Stimulated activated CD8-positive, alpha-beta memory T cell treated with anti-CD3 and anti-CD28 coated beads, Interleukin-7, amount 100 ng/mL, for 24 hours (primary cell): ENCODE measurements at regions not wholly inside any gene's neighbourhood (a gene's known extent, or its start where the extent isn't known, plus 50 kb on each side); places are given as distances from the start of the nearest gene placed in this dataset.

Experiments
- DNase-seq: peaks from one replicate; pipeline ENCODE4 v3.0.0-alpha.2; 2020; ENCODE audit warnings: low read depth

DNA sequence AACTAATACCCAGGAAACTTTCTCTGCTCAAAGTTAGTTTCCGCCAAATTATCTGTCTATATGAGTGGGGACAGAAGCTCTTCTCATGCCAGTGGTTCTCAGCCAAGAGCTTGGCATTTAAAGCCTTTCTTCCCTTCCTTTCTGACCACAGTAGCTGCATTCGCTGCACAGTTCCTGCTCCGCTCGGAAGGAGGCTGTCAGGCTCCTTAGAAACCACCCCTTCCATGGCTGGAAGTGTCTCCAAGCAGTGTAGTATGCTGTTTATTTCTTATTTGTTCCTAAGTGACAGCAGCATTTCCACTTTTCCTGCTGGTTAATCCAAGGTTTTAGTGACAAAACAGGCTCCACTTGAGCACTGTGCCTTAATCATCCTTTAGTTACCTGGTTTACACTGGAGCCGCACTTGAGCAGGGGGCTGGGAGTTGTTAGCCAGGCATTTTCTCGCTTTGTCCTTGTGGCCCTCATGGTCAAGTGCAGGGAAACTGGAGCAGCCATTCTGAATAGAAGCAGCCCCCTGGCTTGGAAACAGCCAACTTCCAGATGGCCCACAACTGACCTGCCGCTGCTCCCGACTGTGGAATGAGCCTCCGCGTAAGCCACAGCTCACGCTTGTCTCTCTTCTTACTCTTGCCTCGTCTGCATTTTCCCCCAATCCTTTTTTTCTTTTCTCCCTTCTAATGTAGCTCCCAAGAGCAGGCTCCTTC, 739.4 kb upstream of the TENM3 start:
- no peak for DNase-seq

DNA sequence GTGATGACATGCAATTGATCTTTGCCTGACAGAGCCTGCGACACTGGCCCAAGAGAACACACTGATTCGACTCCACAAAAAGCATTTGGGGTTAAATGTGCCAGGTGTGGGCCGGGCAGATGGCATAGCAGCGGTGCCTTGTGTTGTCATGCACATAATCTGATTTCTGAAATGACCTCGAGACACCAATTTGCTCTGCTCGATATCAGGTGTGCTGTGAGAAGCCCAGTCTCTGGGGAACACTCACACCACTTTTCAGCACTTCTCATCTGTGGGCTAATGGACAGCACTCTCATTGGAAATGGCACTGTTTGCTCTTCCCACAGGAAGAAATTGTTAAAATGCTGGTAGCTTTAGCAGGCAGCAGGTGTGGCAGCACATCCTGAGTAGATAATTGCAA, 738.3 kb upstream of the TENM3 start:
- DNase-seq: no peak

DNA sequence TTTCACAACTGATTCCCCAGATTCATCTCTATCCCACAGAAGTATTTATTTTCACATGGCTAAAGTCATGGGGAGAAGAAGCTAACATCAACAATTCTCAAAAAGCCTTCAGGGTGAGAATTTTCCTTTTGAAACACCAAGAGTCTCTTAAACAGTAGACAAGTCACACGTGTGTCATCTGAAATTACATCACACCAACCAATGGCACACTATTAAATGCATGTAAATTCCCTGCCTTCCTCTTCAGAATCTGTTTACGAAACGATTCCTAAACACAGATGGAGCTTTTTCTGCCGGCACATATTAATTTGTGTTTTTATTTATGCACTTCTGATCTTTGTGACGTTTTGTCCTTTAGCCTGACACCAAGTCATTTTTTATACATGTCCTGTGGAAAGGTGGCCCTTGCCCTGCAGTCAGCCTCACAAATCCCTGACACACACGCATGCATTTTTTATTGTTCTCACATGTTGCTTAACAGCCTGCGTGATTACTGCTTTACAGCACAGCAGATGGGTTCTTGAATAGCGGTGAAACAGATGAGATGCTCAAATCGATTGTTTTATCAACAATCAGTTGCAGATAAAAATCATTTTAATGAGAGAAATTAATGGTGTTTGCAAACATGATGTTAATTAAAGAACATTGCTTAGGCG, 735.9 kb upstream of the TENM3 start:
- DNase-seq: no peak

DNA sequence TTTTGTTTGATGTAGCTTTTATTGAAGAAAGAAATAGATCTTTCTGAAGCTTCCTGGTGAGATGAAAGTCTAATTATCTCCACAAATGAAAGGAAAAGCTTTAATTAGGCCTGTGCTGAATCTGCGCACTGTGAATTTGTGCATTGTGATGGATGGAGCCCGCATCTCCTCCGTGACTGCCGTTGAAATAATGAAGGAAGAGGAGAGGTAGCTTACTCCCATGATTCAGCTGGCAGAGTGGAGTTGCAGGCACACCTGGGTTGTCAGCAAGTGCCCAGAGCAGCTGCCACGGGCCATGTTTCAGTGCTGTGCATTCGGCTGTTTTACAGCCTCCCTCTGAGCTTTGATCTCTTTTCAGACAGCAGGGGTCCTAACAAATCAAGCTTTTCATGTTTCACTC, 735.3 kb upstream of the TENM3 start:
- DNase-seq: no peak

DNA sequence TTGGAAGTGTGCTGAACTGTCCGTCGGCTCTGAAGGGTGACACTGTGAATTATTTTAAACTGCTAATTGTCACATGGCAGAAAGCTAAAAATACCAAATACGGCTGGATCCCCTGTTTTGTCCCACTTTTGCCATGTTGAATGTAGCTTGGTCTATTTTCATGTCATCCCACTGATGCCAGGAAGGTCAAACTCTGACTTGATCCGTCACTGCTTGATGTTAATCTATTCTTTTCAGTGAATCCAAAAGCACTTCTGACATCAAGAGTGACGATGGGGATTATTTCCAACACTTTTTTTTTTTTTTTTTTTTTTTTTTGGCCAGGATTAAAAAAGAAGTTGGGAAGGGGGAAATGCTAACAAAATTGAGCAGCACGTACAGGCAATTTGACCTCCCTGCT, 734.6 kb upstream of the TENM3 start:
- DNase-seq: no peak

DNA sequence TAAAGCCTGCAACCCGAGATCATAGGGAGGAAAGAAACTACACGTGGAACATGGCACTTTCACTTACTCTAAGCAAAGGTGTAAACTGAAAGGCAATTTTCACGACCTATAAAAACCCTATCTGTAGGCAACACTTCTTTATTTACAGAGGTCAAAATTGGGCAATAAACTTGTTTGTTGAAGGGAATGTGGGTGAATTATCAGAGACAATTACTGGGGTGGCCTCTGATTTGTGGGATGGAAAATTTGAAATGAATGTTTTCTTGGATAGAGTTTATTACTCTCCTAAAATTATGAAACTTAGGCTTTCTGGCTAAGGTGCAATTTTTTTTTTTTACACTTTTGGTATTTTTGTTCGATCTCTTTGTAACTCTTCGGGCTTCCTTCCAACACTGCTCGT, 734.1 kb upstream of the TENM3 start:
- no peak for DNase-seq

DNA sequence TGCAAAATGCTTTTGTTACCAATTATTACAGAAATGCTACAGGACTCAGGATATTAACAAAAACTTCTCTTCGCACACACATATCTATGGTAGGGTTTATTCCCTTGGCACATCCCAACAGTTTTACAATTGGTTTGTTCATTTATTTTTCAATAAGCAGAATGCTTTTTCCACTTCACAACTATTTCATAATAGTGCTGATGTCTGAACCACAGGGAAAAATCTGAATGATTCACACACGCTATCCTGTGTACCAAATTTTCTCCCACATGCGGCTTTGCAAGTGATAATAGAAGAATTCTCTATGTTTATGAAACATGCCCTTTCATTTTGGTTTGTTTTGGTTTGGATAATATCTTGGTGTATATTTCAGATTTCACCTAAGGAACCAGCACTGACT, 725.7 kb upstream of the TENM3 start:
- DNase-seq: no peak

DNA sequence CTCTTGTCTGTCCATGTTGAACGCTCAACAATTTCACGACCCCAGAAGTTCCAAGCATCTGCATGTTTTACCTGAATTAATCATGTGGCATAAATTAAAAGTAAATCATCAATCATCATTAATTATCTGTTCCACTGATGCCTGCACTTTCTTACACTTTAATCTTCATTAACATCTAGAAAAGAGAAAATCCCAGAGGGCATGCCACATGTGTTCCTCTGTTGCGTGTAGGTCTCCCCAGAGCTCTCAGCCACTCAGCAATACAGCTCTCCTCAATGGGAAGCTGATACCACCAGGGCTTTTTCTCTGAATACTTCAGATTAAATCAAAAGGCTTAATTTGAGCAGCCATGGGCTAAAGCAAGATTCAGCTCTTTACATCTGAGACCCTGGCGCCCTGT, 722.4 kb upstream of the TENM3 start:
- no peak for DNase-seq

DNA sequence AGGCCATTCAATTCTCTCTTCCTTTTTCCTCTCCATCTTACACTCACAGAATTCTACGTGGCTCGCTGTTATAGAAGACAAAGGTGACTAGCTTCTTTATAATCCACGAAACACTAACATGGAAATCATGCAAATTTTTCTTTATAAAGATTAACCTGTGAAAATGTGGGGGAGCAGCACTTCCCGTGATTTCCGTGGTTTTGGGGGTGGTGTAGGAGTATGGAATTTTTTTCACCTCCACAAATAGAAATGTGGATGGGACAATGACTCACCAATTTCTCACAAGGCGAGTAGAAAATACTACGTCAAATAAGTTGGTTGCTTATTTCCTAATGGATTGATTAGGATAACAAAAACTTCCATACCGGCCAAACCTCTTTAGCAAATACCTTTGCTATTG, 719.2 kb upstream of the TENM3 start:
- DNase-seq: no peak

DNA sequence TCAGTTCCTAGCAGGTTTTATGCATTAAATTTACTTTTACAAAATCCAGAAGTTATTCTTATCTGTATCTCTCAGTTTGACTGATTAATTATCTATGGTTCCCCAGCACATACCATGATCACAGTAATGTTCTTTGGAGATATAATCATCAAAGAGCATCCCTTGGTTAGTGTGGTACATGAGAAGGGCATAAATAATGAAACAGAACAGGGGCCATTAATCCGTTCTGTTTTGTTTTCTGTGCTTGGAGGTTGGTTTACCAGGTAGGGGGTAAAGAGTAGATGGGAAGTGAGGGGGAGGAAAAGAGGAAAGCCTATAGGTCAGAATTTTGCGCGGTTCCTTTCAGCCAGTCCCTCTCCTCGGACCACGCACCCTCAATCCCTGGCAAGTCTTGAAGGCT, 718.7 kb upstream of the TENM3 start:
- DNase-seq: no peak

DNA sequence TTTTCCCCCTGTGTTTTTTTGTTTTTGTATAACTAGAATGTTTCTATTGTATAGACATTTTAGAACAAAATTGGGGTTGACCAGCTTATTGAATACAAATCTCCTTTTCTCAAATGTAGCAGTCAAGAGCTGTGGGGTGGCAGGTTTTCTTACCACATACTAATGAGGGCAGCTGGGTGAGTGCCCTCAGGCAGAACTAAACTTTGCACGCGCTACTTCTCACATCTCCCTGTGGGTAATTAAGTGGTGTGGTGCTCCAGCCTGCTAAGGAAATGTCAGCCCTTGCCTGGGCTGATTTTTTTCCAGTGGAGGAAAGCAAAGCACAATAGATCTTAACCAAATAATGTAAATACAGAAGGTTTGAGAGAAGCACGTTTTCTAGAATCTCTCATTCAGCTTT, 717.6 kb upstream of the TENM3 start:
- DNase-seq: no peak

DNA sequence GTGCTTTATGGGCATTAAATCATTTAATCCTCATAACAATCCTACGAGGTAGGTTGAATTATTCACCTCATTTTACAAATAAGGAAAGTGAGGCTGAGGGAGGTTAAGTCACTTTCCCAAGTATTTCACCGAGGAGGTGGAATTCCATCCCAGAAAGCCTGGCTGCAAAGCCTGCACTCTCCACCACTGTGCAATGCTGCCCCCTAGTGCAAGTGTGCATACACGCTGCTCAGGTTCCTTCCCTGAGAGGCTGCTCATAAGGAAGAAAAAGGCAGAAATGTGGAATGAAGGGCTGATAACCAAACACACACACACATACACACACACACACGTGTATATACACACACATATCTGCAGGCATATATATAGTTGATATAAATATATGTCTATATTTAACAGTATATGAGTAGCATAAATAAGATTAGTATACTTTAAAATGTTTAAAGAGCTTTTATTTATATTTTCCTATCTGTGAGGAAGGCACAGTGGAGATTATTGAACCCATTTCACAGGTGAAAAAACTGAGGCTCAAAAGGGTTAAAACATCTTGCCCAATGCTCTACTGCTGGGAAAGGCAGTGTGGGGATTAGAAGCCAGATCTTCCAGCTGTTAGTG, 714.5 kb upstream of the TENM3 start:
- DNase-seq: no peak

DNA sequence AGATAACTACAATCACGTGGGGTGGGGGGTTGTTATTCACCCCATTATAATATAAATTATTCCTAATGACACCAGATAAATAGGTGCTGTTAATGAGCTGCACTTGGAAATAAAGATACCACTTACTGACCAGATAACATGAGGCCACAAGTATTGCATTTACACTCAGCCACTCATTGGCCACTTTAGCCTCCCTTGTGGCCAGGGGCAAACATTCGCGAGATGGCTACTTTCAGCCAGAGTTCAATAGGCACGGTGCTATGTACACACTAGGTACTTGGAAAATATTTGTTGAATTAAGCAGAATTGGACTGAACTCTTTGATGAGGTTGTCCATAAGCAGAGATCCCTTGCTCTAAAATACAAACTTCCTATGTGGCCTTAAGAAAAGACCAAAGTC, 713.7 kb upstream of the TENM3 start:
- DNase-seq: no peak

DNA sequence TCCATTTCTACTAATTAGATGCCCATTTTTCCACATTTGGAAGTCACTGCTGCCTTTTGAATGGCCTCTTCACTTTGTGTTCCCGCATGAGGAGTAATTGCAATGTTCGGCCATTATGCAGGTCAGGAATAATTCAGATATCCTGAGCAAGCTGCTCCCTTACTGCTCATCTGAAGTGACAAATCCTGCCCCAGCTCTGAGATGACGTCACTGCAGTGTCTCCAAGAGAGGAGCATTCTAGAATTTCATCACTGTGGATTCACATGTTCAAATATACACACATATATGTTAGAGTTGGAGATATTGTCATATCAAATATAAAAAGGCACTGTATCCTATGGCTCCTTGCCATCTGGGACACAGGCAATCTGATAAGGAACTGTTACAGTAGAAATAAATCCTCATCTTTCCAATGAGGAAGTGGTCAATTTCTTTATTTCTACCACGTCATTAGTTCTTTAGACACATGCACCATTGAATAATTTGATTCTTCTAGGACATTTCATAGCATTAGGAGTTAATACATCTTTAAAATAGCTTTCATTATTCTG, 706.9 kb upstream of the TENM3 start:
- DNase-seq: no peak

DNA sequence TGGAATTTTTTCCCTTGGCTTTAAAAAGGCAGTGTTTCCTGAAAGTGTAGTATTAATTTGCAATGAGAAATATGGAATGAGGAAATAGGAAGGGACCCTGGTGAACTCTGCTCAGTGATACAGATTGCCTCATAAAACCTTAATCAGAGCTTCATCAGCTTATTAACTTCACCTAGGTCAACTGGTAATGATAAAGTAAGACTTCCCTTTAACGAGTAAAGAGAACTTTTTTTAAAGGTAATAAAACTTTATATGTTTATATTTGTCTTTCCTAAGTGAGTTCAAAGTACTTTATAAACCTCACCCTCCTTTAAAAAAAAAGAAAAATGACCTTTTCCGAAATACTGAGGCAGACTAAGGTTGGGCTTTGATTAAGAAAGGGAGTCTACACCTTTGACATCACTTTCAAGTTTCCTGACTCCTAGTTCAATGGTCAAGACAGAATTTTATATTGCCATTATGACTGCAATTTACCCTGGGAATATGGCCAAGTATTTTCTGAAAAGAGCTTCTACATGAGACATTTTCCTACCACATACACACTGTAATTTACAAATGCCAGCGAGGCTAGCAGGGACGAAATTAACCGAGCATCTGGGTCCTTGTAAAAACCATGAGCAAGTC, 706.3 kb upstream of the TENM3 start:
- DNase-seq: no peak

DNA sequence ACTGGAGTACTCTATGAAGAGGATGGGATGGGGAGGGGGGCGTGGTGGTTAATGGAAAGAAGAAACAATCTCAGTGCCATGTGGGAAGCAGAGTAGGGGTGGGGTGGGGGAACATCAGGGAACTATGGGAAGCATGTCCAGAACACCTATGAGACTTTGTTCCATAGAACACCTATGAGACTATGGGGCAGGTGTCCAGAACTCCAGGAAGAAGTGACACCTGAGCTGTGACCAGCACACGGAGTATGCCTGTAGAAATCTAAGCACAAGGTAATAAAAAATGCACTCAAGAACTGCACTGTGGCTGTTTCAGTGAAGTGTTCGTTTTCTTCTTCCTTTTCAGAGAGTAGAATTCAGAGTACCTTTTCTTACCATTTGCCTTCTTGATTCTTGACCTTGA, 704.8 kb upstream of the TENM3 start:
- DNase-seq: no peak

DNA sequence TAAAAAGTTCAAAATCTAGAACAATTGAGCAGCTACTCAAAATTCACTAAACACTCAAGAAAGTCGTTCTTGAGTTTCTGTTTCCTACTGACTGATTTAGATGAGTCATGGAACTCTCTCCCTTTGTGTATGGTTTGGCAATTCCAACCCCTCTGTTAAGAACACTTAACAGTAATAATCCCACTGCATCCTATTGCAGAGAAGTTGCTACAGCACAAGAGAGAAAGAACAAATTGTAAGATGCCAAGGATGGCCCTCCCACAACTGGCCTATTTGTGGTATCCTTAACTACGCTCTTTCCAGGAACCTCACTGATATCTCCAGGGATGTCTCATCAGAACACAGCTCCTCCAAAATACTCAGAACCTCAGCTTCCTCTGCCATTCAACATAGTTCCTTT, 701.8 kb upstream of the TENM3 start:
- DNase-seq: no peak

DNA sequence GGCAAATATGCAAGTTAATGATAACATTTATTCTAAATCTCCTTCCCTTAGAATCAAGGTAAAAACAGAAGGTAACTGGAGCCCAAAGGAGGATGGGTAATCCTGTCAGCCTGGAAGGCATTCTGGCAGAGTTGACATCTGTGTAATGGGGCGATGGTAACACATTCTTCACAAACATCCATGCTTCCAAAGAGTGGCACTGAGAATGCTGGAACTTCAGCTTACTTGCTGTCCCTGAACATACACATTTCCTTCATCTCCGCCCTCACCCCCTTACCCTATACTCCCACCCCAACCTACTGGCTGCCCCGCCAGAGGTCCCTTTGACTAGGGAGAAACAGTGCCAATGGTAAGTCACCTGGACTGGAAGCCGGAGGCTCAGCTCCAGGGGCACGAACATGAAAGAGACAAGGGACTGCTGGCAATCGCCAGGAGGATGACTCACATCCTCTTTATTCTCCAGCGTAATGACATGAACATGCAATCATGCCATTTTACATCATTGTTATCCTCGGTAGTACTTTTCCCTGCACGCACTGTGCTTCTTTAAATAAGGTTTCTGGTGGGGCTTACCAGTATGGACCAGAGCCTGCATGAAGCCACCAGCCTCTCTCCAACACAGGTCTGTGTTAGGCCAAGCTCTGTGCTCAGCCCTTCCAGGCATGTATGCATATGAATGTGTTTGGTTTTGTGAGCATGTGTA, 694.2 kb upstream of the TENM3 start:
- DNase-seq: no peak

DNA sequence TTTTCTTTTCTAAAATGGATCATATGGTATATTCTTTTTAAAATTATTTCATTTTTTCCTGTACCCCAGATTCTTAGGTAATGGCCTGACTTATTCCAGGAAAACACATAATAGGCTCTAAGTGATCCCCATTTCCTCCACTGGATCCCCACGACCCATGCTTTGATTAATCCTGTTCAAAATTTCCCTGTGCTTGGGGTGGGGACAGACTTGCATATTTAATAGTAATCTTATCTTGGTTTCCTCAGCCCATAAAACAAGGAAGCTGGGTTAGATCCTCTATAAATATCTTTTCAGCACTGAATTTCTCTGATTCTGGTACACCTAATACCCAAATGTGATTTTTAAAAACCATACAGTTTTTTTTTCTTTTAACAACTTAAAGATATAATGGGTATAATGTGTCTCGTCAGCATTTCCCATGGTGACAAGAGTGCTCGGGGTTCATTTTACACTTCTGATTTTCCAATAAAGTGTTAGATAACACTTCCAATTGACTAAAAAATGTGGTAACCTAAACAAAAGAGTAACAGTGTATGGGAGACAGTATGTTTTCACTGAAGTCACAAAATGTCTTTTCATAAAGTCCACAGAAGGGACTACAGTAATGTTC, 693.5 kb upstream of the TENM3 start:
- no peak for DNase-seq

DNA sequence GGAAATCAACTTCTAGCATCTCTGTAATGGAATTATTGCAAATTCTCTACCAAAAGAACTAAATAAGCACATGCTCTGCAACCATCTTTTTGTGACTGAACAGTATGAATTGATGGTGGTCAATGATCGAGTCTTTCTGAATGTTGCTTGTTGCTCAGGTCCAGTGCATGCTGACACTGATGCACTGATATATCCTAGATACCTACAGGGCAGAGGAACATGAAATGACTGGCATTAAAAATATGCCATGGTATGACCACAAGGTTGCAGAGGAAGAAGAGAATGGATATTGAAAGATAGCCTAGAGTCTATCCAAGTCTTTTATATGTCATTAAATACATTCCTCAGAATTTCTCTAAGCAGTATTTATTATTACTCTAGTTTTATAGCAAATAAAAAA, 692.8 kb upstream of the TENM3 start:
- no peak for DNase-seq

DNA sequence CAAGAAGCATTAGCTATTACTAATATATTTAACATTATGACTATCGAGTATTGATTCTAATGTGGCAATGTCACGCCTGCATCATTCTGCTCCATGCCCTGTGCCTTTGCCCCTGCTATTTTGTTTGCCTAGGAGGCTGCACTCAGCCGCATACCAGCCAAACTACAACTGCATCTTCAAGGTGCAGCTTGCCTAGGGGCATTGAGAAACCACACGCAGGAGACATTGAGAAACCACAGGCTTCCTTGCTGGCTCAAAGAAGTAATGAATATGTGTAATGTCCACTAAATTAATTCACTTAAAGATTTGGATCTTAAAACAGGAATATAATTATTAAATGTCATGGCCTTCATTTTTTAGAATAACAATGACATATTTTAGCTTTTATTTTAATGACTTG, 683.6 kb upstream of the TENM3 start:
- DNase-seq: no peak

DNA sequence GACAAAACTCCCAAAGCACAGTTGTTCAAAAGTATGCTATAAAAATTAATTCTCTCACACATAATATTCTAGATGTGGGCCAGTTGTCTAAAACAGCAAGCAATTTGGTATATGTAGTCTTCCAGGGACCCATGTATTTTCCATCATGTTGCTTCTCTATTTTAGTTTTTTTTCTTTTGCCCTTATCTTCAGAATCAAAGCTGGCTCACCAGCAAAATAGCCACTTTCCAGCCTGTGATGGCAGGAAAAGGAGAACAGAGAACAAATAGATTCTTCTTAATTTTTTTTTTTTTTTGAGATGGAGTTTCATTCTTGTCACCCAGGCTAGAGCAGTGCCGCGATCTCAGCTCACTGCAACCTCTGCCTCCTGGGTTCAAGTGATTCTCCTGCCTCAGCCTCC, 680.8 kb upstream of the TENM3 start:
- no peak for DNase-seq
